ENCODE measurements at regions not wholly inside any gene's neighbourhood (a gene's known extent, or its start where the extent isn't known, plus 50 kb on each side); places are given as distances from the start of the nearest gene placed in this dataset.

DNA sequence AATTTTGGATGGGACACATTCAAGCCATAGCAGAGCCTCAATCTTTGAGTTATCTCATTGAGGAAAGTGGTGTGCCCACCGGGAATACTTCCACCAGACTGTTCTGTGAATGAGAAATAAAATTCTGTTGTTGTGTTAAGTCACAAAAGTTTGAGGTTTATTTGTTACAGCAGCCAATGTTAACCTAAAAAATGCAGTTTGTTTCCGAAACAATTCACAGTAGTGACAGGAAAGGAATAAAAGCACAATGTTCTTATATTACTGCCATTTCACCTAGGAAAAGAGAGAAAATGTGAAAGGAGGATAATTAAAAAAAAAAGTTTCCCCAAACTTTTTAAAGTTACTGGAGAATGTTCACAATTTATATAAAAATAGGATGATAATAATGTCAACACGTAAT lies 344.6 kb downstream of the CD83 start:
- Mint-ChIP-seq H3K27ac (no peak overlapping the region), H3K4me1 (no peaks in the 10 kb centered on the region; the same call in 1 of the 3 replicates), H3K4me3 (no peak overlapping the region), H3K27me3 (ENCODE audit: insufficient read depth, low read depth, poor library complexity) (no peaks in the 10 kb centered on the region), H3K9me3 (peaks cover 24% of the 10 kb centered on the region), H3K36me3 (ENCODE audit: low read depth) (peaks cover 35% of the 10 kb centered on the region)
- Histone ChIP-seq H3K79me2 (replicated peaks; ENCODE audit: insufficient read depth) (no peaks in the 10 kb centered on the region), H3K4me3 (no peak overlapping the region), H3K27ac (ENCODE audit: low read depth) (no peak overlapping the region), H3K4me1 (ENCODE audit: insufficient read depth) (0 out of 2 replicates have a peak, but pooled peaks cover 3% of the 10 kb centered on the region), H3F3A (replicated peaks; ENCODE audit: low read depth) (no peaks in the 10 kb centered on the region), H2AFZ (no peak overlapping the region), H3K36me3 (ENCODE audit: insufficient read depth) (peaks cover 9% of the 10 kb centered on the region; the same call in 1 of the 2 replicates), H3K9me2 (ENCODE audit: insufficient read depth) (peaks cover 16% of the 10 kb centered on the region; the same call in 1 of the 2 replicates), H4K20me1 (replicated peaks; ENCODE audit: insufficient read depth) (no peaks in the 10 kb centered on the region), H3K4me2 (no peak overlapping the region), H3K27me3 (ENCODE audit: insufficient read depth) (no peaks in the 10 kb centered on the region)
- DNase-seq (ENCODE audit: low spot score) (no peak), ATAC-seq (no peak)
- TF ChIP-seq ZNF331 (CRISPR knock-in tag; IDR thresholded peaks at IDR 0.05; ENCODE audit: low read depth) (no peak), STAT1 (IDR thresholded peaks at IDR 0.05; ENCODE audit: unreplicated experiment) (no peak), REST (IDR thresholded peaks at IDR 0.05; ENCODE audit: unreplicated experiment) (no peak), ZNF462 (CRISPR knock-in tag; IDR thresholded peaks at IDR 0.05) (no peak), NANOG (IDR thresholded peaks at IDR 0.05; ENCODE audit: borderline replicate concordance) (no peak), CREB1 (CRISPR knock-in tag; IDR thresholded peaks at IDR 0.05; ENCODE audit: low read depth) (no peak), EZH2phosphoT487 (IDR thresholded peaks at IDR 0.05; ENCODE audit: unreplicated experiment) (no peak), EZH2 (IDR thresholded peaks at IDR 0.05; ENCODE audit: low read depth, unreplicated experiment) (no peak), ZNF114 (CRISPR knock-in tag; IDR thresholded peaks at IDR 0.05) (no peak), POLR2AphosphoS5 (IDR thresholded peaks at IDR 0.05; ENCODE audit: low read depth) (no peak), JUNB (IDR thresholded peaks at IDR 0.05; ENCODE audit: unreplicated experiment) (no peak)
- TF ChIP-seq, protein P1, sequence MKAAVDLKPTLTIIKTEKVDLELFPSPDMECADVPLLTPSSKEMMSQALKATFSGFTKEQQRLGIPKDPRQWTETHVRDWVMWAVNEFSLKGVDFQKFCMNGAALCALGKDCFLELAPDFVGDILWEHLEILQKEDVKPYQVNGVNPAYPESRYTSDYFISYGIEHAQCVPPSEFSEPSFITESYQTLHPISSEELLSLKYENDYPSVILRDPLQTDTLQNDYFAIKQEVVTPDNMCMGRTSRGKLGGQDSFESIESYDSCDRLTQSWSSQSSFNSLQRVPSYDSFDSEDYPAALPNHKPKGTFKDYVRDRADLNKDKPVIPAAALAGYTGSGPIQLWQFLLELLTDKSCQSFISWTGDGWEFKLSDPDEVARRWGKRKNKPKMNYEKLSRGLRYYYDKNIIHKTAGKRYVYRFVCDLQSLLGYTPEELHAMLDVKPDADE (IDR thresholded peaks at IDR 0.05), result no peak
